Astrocyte (in vitro differentiated cells and primary cell): ENCODE measurements at regions not wholly inside any gene's neighbourhood (a gene's known extent, or its start where the extent isn't known, plus 50 kb on each side); places are given as distances from the start of the nearest gene placed in this dataset.

Experiments used
- EZH2 ChIP-seq: IDR thresholded peaks from 2 replicates; pipeline ENCODE4 v1.6.1; 2012; ENCODE audit warnings: mild to moderate bottlenecking, low read length, inconsistent platforms; ENCODE audit not compliant: insufficient read depth
- TF ChIP-seq, protein P1 (sequence below): IDR thresholded peaks from 2 replicates; pipeline ENCODE4 v1.5.1; 2011; ENCODE audit warnings: low read depth, mild to moderate bottlenecking, inconsistent platforms, low read length, moderate library complexity; ENCODE audit not compliant: insufficient read depth

- TF ChIP-seq, protein P1, sequence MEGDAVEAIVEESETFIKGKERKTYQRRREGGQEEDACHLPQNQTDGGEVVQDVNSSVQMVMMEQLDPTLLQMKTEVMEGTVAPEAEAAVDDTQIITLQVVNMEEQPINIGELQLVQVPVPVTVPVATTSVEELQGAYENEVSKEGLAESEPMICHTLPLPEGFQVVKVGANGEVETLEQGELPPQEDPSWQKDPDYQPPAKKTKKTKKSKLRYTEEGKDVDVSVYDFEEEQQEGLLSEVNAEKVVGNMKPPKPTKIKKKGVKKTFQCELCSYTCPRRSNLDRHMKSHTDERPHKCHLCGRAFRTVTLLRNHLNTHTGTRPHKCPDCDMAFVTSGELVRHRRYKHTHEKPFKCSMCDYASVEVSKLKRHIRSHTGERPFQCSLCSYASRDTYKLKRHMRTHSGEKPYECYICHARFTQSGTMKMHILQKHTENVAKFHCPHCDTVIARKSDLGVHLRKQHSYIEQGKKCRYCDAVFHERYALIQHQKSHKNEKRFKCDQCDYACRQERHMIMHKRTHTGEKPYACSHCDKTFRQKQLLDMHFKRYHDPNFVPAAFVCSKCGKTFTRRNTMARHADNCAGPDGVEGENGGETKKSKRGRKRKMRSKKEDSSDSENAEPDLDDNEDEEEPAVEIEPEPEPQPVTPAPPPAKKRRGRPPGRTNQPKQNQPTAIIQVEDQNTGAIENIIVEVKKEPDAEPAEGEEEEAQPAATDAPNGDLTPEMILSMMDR, result no peak
- TF ChIP-seq EZH2, result no peak
These were observed 293.3 kb downstream of the C3orf38 start for GRCh38 chr3:88443066-88443465.
